ENCODE measurements at regions not wholly inside any gene's neighbourhood (a gene's known extent, or its start where the extent isn't known, plus 50 kb on each side); places are given as distances from the start of the nearest gene placed in this dataset.

DNA sequence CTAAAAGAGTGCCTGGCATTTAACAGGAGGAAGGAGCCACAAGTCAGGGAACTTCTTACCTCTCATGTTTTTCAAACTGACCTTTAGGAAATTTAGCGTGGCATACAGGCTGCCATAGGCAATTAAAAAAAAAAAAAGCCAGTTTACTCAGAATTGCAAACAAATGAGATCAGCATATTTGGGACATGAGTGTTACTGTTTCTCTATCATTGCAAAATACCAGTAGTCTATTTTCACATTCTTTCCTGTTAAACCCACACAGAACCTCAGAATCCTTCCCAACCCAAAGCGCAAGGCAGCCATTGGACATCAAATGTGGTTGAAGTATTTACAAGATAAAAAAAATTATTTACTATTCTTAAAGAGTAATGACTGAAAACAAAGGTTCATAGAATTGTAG, 366.4 kb upstream of the DYNLRB2 start:
- TF ChIP-seq, protein P1, sequence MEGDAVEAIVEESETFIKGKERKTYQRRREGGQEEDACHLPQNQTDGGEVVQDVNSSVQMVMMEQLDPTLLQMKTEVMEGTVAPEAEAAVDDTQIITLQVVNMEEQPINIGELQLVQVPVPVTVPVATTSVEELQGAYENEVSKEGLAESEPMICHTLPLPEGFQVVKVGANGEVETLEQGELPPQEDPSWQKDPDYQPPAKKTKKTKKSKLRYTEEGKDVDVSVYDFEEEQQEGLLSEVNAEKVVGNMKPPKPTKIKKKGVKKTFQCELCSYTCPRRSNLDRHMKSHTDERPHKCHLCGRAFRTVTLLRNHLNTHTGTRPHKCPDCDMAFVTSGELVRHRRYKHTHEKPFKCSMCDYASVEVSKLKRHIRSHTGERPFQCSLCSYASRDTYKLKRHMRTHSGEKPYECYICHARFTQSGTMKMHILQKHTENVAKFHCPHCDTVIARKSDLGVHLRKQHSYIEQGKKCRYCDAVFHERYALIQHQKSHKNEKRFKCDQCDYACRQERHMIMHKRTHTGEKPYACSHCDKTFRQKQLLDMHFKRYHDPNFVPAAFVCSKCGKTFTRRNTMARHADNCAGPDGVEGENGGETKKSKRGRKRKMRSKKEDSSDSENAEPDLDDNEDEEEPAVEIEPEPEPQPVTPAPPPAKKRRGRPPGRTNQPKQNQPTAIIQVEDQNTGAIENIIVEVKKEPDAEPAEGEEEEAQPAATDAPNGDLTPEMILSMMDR (IDR thresholded peaks at IDR 0.05), result no peak
- no peak for TF ChIP-seq EP300 (IDR thresholded peaks at IDR 0.05)
- no peak for TF ChIP-seq POLR2A (IDR thresholded peaks at IDR 0.05)
